ENCODE measurements at regions not wholly inside any gene's neighbourhood (a gene's known extent, or its start where the extent isn't known, plus 50 kb on each side); places are given as distances from the start of the nearest gene placed in this dataset.

GRCh38 chr13:68257111-68257842, 1027.1 kb upstream of the PCDH9 start:
- H3K27ac ChIP-seq (ENCODE audit: low read length) = no peak overlapping the region
- no peaks in the 10 kb centered on the region for H4K20me1 ChIP-seq (ENCODE audit: insufficient read depth, low read length)
- no peaks in the 10 kb centered on the region for H3K9me2 ChIP-seq (replicated peaks; ENCODE audit: insufficient read depth, low read length)
- no peak overlapping the region for H3K4me3 ChIP-seq (ENCODE audit: low read length)
- no peaks in the 10 kb centered on the region for H3K4me1 ChIP-seq (ENCODE audit: low read length)
- H3K4me2 ChIP-seq (ENCODE audit: low read depth, low read length) = no peak overlapping the region
- DNase-seq = no peak
- H2AFZ ChIP-seq (ENCODE audit: low read length) = no peak overlapping the region
- H3K9ac ChIP-seq (ENCODE audit: low read length) = no peak overlapping the region
- no peaks in the 10 kb centered on the region for H3K36me3 ChIP-seq (replicated peaks; ENCODE audit: insufficient read depth, low read length)
- no peaks in the 10 kb centered on the region for H3F3A ChIP-seq (ENCODE audit: insufficient read depth, low read length)
- no peaks in the 10 kb centered on the region for H3K27me3 ChIP-seq (replicated peaks; ENCODE audit: insufficient read depth, low read length)
- no peaks in the 10 kb centered on the region for H3K79me2 ChIP-seq (ENCODE audit: low read length)
- TF ChIP-seq CTCF (IDR thresholded peaks at IDR 0.05; ENCODE audit: low read length) = no peak
- no peaks in the 10 kb centered on the region for H3K9me3 ChIP-seq (replicated peaks; ENCODE audit: insufficient read depth, low read length)

GRCh38 chr13:68254151-68254550, 1024.0 kb upstream of the PCDH9 start:
- TF ChIP-seq EZH2phosphoT487 (IDR thresholded peaks at IDR 0.05; ENCODE audit: low read length) = no peak
- no peak for TF ChIP-seq EZH2 (optimal IDR thresholded peaks at IDR 0.05; ENCODE audit: low read depth, low read length)
- TF ChIP-seq CTCF (IDR thresholded peaks at IDR 0.05; ENCODE audit: low read length) = no peak
- Histone ChIP-seq H3F3A (ENCODE audit: insufficient read depth, low read length) (no peaks in the 10 kb centered on the region), H3K9me3 (replicated peaks; ENCODE audit: insufficient read depth, low read length) (no peaks in the 10 kb centered on the region), H3K4me1 (ENCODE audit: low read length) (no peaks in the 10 kb centered on the region), H3K27me3 (replicated peaks; ENCODE audit: insufficient read depth, low read length) (no peaks in the 10 kb centered on the region), H3K9ac (ENCODE audit: low read length) (no peak overlapping the region), H2AFZ (ENCODE audit: low read length) (no peak overlapping the region), H4K20me1 (ENCODE audit: insufficient read depth, low read length) (no peaks in the 10 kb centered on the region), H3K27ac (ENCODE audit: low read length) (no peak overlapping the region), H3K79me2 (ENCODE audit: low read length) (no peaks in the 10 kb centered on the region), H3K4me2 (ENCODE audit: low read depth, low read length) (no peak overlapping the region), H3K4me3 (ENCODE audit: low read length) (no peak overlapping the region), H3K9me2 (replicated peaks; ENCODE audit: insufficient read depth, low read length) (no peaks in the 10 kb centered on the region), H3K36me3 (replicated peaks; ENCODE audit: insufficient read depth, low read length) (no peaks in the 10 kb centered on the region)
- DNase-seq = no peak

GRCh38 chr13:68234274-68234673, 1004.1 kb upstream of the PCDH9 start:
- H2AFZ ChIP-seq (ENCODE audit: low read length) = no peak overlapping the region
- no peaks in the 10 kb centered on the region for H3K4me1 ChIP-seq (ENCODE audit: low read length)
- no peaks in the 10 kb centered on the region for H3K79me2 ChIP-seq (ENCODE audit: low read length)
- no peak overlapping the region for H3K4me2 ChIP-seq (ENCODE audit: low read depth, low read length)
- no peaks in the 10 kb centered on the region for H3K9me3 ChIP-seq (replicated peaks; ENCODE audit: insufficient read depth, low read length)
- no peak overlapping the region for H3K27ac ChIP-seq (ENCODE audit: low read length)
- H3K4me3 ChIP-seq (ENCODE audit: low read length) = no peak overlapping the region
- DNase-seq = no peak
- no peaks in the 10 kb centered on the region for H3K27me3 ChIP-seq (replicated peaks; ENCODE audit: insufficient read depth, low read length)
- no peaks in the 10 kb centered on the region for H3F3A ChIP-seq (ENCODE audit: insufficient read depth, low read length)
- H3K9me2 ChIP-seq (replicated peaks; ENCODE audit: insufficient read depth, low read length) = no peaks in the 10 kb centered on the region
- H3K36me3 ChIP-seq (replicated peaks; ENCODE audit: insufficient read depth, low read length) = no peaks in the 10 kb centered on the region
- no peaks in the 10 kb centered on the region for H4K20me1 ChIP-seq (ENCODE audit: insufficient read depth, low read length)
- H3K9ac ChIP-seq (ENCODE audit: low read length) = no peak overlapping the region
- TF ChIP-seq EZH2 (optimal IDR thresholded peaks at IDR 0.05; ENCODE audit: low read depth, low read length) = no peak
- TF ChIP-seq CTCF (IDR thresholded peaks at IDR 0.05; ENCODE audit: low read length) = no peak
- TF ChIP-seq EZH2phosphoT487 (IDR thresholded peaks at IDR 0.05; ENCODE audit: low read length) = no peak
